ENCODE measurements at regions not wholly inside any gene's neighbourhood (a gene's known extent, or its start where the extent isn't known, plus 50 kb on each side); places are given as distances from the start of the nearest gene placed in this dataset.

- no peak for DNase-seq
Measured at GRCh38 chr5:24816206-24816605, 171.4 kb upstream of the CDH10 start.

- no peak for DNase-seq
Measured at GRCh38 chr5:24805230-24805629, 160.5 kb upstream of the CDH10 start.

DNA sequence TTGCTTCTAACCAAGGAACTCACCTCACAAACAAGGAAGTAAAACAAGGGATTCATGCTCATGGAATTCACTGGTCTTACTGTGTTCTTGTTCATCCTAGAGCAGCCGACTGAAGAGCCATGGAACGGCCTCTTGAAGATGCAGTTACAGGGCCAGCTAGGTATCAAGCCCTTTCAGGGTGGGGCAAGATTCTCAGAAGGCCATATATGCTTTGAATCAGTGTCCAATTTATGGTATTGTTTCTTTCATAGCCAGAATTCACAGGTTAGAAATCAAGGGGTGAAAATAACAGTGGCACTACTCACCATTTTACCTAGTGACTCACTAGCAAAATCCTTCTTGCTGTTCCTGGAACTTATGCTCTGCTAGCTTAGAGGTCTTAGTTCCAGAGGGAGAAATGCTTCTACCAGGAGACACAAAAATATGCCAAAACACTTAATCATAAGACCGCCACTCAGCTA lies 159.5 kb upstream of the CDH10 start:
- no peak for DNase-seq

GRCh38 chr5:24791326-24791725 lies 146.5 kb upstream of the CDH10 start:
- DNase-seq, result no peak

DNA sequence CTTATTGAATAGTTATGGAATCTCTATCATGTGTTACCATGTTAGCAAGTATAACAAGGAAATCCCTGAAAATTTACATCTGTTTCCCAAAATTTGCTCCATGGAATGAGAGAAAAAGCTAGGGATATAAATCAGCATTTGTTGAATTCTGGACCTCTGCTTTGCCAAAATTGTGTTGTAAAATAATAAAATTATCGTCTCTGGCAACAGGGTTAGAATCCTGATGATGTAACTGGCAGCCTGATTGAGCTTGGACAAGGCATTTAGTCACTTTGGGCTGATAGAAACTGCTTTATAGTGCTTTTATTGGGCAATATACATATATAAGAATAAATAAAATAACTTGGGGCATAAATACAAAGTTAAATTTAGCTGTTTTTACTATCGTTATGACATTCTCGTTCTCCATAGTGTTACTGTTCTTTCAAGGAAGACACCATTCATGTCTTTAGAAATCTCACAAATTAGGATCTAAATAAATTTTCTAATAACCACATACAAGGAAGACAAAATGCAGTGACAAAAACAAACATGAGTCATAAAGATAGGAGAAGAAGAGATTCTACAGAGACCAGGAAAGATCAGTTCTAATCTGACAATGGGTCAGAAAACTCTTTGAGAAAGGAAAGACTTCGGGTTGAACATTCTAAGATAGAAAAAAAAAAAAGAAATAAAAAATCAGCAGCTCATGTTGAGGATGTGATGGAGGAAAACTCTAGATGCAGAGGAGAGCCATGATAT lies 145.0 kb upstream of the CDH10 start:
- no peak for DNase-seq

DNA sequence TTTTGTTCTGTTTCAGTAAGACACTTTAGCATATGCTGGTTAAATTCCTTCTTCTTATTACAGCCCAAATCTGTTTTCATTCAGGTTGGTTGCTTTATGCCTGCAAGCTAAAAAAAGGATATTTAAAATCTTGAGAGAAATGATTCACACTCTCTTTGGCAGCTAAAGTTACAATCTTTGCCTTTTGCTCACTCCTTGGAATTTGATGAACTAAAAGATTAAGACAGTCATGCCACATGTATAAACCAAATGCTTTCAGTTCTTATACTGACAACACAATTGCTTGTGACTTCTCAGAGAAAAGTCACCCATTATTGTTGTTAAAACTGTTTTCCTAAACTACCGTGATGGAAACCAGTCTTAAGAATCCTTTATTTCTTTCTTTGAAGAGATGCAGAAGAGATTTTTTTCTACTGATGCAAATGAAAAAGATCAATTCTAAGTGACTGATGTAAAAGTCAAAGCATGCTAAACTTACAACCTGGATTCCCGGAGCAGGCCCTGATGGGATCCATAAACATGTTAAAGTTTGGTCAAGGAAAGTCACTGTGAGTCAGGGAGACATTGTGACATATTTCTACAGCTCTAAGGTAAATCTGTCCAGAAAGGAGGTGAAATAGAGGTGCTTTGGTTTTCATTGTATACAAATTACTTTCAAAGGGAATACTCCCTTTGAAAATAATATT lies 144.2 kb upstream of the CDH10 start:
- no peak for DNase-seq

DNA sequence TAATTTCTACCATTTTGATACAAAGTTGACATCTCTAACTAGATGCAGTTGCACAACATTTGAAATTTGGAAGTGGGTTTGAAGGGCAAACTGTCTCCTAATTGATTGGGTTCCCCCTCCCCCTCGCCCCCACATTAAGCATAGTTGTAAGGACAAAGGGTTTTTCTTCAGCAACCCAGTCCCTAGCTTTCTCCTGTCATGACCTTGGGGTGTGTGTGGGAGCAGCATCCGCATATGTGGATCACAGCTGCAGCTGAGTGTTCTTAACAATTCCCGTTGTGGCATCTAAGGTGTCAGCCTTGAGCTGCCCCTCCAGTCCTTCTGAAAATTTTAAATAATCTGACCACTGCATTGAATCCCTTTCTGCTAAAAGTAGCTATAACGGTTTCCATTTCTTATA lies 141.3 kb upstream of the CDH10 start:
- DNase-seq, result no peak

DNA sequence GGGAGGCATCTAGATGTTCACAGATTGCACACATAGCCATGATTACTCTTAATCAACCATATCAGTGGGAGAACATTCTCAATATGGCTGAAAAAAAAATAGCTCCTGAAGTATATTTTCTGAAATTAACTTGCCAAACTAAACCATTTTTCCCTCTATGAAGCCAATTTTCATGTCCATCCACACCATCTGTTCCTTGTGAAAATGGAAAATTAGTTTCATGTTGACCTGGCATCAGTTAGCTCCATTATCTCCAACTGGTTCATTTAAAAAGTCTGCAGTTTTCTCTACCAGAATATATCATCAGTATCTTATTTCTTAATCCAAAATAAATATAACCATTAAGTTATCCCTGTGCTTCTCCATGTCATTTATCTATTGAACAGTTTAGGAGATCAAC lies 138.8 kb upstream of the CDH10 start:
- DNase-seq, result no peak

- no peak for DNase-seq
Measured at GRCh38 chr5:24777392-24777791, 132.6 kb upstream of the CDH10 start.

- no peak for DNase-seq
Measured at GRCh38 chr5:24773261-24773660, 128.5 kb upstream of the CDH10 start.

DNA sequence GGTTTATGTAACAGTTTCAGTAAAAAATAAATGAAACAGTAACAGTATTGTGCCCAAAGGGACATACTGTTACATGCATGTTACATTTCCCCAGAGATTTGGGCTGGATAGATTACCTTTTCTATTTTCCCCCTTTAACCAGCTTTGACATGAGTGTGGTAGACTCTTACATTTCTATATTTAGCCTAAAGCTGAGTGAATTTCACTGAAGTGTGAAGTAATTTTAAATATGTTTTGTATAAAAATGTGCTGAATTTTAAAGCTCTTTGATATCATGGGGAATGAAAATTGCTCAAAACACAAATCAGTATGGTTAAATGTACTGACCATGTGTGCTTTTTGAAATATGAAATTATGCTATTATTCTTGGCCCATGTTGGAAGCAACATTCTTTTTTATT lies 122.3 kb upstream of the CDH10 start:
- DNase-seq, result no peak

GRCh38 chr5:24765219-24765618 lies 120.4 kb upstream of the CDH10 start:
- DNase-seq, result no peak

GRCh38 chr5:24750355-24750754 lies 105.6 kb upstream of the CDH10 start:
- DNase-seq, result no peak

GRCh38 chr5:24749701-24750100 lies 104.9 kb upstream of the CDH10 start:
- no peak for DNase-seq

DNA sequence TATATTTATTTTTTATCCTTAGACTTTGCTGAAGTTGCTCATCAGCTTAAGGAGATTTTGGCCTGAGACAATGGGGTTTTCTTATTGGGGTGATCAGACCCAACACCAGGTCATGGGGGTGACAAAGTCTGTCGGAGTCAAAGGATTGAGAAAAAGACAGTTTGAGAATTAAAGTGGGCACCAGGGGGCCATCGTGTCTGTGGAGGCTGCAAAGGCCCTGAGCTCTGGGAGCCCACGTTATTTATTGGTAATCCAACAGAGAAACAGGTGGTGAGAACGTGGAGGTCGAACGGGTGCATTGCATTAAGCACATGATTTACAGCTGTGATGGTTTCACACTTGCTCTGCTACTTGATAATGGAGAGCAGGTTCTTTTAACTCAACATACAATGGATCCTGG lies 102.5 kb upstream of the CDH10 start:
- no peak for DNase-seq

GRCh38 chr5:24742334-24742733 lies 97.6 kb upstream of the CDH10 start:
- no peak for DNase-seq

- DNase-seq, result no peak
Measured at GRCh38 chr5:24737163-24737562, 92.4 kb upstream of the CDH10 start.

DNA sequence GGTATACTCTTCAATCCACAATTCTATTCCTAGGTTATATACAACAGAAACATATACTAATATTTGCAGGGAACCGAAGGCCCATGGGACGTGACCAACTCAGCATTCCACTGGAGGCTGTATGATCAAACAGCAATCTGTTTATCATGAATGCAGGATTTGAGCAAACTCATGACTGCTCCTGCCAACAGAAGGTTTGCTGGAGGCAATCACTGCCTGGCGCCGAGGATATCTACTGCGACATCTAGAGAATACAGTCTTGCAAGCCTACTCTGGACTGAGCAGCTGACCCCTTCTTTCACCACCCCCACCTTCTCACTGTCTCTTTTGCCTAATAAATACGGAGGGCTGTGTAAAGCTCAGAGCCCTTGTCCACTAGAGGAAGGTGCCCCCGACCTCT lies 90.5 kb upstream of the CDH10 start:
- no peak for DNase-seq

GRCh38 chr5:24732184-24732583 lies 87.4 kb upstream of the CDH10 start:
- no peak for DNase-seq

DNA sequence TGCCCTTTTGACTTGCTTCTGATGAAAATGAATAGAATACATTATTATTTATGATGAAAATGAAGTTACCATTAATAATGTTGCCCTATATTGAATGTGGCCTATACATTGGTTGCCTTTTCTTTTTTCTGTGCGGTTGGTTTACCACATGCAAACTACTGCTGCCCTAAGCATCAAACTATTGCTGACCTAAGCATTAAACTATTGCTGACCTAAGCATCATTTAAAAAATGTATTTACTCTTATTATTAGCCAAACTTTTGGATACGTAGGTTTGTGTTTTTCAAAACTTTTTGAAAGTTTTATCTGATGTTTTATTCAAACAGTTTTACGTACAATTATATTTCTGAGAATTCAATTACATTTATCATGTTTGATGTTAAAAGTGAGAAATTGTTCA lies 76.0 kb upstream of the CDH10 start:
- DNase-seq, result no peak

DNA sequence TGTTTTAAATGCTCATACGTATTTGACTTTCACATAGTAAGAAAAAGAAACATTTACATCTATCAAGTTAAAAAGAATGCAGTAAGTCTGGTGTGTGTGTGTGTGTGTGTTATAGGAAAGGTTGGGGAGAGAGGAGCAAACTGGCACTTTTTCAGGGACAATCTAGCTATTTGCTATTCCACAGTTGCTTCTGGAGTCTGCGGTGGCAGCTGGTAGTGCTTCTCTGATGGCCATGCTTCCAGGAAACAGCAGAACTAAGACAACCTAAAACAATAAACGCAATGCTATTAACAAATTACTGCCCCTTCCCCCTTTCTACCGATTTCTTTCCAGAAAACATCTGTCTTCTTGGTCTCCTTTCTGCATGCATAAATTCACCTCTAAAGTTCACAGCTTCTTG lies 70.0 kb upstream of the CDH10 start:
- peak; percentile 37 for DNase-seq

DNA sequence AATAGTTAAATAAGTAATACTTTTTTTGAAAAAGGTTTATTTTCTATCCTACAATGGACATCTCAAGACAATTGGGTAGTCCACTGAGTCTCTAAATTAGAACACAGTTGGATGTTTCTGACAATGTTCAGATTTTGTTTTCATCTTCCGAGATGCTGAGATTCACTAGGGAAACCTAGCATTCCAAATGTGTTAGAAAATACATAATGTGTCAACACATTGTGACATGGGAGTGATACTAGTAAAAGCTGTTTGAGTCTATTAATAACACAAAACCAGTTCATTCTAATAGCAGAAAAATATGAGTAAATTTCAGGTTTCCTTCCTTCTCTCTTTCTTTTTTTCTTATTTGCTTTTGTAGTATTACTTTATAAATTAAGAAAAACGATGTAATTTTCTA lies 68.2 kb upstream of the CDH10 start:
- no peak for DNase-seq

- no peak for DNase-seq
Measured at GRCh38 chr5:24712047-24712446, 67.3 kb upstream of the CDH10 start.

GRCh38 chr5:24703934-24704333 lies 59.2 kb upstream of the CDH10 start:
- DNase-seq, result no peak

Measured in SHP77 treated with DMSO at 0.1 percent for 48 hours (cell line).